CD1c-positive myeloid dendritic cell (primary cell): ENCODE measurements at regions not wholly inside any gene's neighbourhood (a gene's known extent, or its start where the extent isn't known, plus 50 kb on each side); places are given as distances from the start of the nearest gene placed in this dataset.

Experiments
- DNase-seq: peaks from one replicate; pipeline ENCODE4 v3.0.0-alpha.2; 2016; ENCODE audit errors: extremely low spot score

DNA sequence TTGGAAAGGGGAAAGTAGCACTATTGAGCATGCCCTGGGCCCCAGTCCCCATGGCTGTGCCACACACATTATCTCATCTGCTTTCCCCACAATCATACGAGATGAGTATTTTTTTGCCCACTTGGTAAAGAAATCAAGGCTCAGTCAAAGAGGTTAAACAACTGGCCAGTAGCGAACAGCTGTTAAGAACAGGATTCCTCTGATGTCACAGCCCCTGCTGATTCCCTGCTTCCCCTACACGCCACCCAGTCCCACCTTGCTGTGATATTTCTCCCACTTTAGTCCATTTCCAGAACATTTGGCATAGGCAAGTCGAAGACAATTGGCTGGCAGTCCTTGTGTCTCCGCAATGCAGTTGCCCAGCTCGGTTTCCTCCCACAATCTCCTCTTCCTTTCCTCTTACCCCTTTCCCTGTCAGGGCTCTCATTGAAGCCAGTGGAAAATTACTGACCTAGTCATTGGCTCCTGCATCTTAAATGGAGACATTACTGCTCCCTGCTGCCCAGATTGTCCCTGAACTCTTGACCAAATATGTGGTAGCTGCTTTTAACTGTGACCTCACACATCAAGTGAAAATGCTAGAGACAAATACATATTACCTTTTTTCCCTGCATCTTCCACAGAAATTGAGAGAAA, 56.5 kb upstream of the EEPD1 start:
- DNase-seq = no peak

DNA sequence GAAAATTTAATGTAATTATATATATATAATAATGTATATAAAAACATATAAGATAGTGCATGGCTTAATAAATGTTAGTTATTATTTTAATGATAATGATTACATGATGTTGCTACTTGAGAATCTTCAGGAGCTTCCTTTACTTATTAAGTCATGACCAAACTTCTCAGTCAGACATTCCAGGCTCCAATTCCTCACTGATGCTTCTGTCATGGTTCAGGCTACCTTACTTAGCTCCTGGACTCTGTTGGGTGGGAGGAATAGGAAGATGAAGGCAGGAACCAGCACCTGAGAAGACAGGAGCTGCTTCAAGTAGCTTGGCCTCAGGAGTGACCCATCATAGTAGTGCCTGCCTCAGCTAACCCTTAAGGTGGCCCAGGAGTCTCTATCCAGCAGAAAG, 55.0 kb upstream of the EEPD1 start:
- DNase-seq = no peak

DNA sequence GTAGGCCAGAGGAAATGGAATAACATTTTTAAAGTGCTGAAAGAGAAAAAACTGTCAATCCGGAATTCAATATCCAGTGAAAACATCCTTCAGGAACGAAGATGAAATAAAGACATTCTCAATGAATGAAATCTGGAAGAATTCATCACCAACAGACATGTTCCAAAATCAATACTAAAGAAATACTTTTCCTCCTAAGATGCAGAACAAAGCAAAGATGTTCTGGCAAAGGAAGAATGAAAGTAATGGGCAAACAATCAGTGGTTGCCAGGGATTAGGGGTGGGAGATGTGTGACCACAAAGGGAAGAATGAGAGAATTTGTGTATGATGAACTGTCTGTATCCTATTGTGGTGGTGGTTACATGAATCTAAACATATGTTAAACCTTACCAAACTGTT, 52.8 kb upstream of the EEPD1 start:
- DNase-seq = no peak

DNA sequence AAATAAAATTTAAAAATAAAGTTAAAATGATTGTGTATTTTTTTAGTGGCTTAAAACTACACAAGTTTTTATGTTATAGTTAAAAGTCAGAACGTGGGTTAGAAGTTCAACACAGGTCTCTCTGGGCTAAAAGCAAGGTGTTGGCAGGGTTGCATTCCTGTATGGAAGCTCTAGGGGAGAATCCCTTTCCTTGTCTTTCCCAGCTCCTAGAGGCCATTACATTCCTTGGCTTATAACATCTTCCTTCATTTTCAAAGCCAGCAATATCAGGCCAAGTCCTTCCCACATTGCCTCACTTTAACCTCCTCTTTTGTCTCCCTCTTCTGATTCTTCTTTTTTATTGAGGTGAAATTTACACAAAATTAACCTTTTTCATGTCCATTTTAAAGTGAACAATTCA, 52.4 kb upstream of the EEPD1 start:
- DNase-seq = no peak
